Ectodermal cell (in vitro differentiated cells): ENCODE measurements at regions not wholly inside any gene's neighbourhood (a gene's known extent, or its start where the extent isn't known, plus 50 kb on each side); places are given as distances from the start of the nearest gene placed in this dataset.

Source experiments
- H3K27ac ChIP-seq: 2 replicates; pipeline ENCODE4 v1.7.0; 2013; ENCODE audit warnings: mild to moderate bottlenecking, low read depth, low read length; ENCODE audit not compliant: insufficient read depth, poor library complexity, severe bottlenecking
- H3K27me3 ChIP-seq: 2 replicates; pipeline ENCODE4 v1.7.0; 2013; ENCODE audit warnings: mild to moderate bottlenecking, low read length; ENCODE audit not compliant: insufficient read depth, control insufficient read depth, poor library complexity, severe bottlenecking
- H3K36me3 ChIP-seq: one replicate; pipeline ENCODE4 v1.7.0; 2013; ENCODE audit warnings: low read length; ENCODE audit not compliant: control insufficient read depth, insufficient read depth
- H3K4me1 ChIP-seq: one replicate; pipeline ENCODE4 v1.7.0; 2013; ENCODE audit warnings: low read length; ENCODE audit not compliant: control insufficient read depth, insufficient read depth
- H3K4me3 ChIP-seq: 2 replicates; pipeline ENCODE4 v1.7.0; 2013; ENCODE audit warnings: low read depth, low read length, control low read depth; ENCODE audit not compliant: insufficient read depth
- H3K9me3 ChIP-seq: 2 replicates; pipeline ENCODE4 v1.7.0; 2013; ENCODE audit warnings: mild to moderate bottlenecking, low read length, moderate library complexity; ENCODE audit not compliant: control insufficient read depth
- WGBS, 2 experiments: methylation state at CpG; one replicate each; pipeline ENCODE4 v1.1.7; 2013; ENCODE audit warnings: missing lambda C conversion rate in 2 of 2; 5-methylcytosine and 5-hydroxymethylcytosine counted together

- Histone ChIP-seq H3K36me3 (no peaks in the 10 kb centered on the region), H3K27me3 (no peaks in the 10 kb centered on the region), H3K4me1 (no peaks in the 10 kb centered on the region), H3K4me3 (no peak overlapping the region), H3K27ac (no peak overlapping the region), H3K9me3 (no peaks in the 10 kb centered on the region)
- WGBS, 2 experiments, result 88 to 95% methylated on average over 1 of the region's 3 CpGs
Measured at GRCh38 chr13:87867426-87867825, 196.3 kb downstream of the SLITRK5 start.

- no peak overlapping the region for H3K4me3 ChIP-seq
- H3K27me3 ChIP-seq, result no peaks in the 10 kb centered on the region
- H3K36me3 ChIP-seq, result no peaks in the 10 kb centered on the region
- H3K9me3 ChIP-seq, result no peaks in the 10 kb centered on the region
- H3K4me1 ChIP-seq, result no peaks in the 10 kb centered on the region
- no peak overlapping the region for H3K27ac ChIP-seq
- WGBS, 2 experiments, result 89 to 95% methylated on average over 2 of the region's 2 CpGs
Measured at GRCh38 chr13:87868731-87869130, 197.6 kb downstream of the SLITRK5 start.

- Histone ChIP-seq H3K27me3 (no peaks in the 10 kb centered on the region), H3K27ac (no peak overlapping the region), H3K4me3 (no peak overlapping the region), H3K36me3 (no peaks in the 10 kb centered on the region), H3K9me3 (no peaks in the 10 kb centered on the region), H3K4me1 (no peaks in the 10 kb centered on the region)
- 90 to 95% methylated on average over 2 of the region's 2 CpGs for WGBS, 2 experiments
Measured at GRCh38 chr13:87872813-87873212, 201.6 kb downstream of the SLITRK5 start.

GRCh38 chr13:87877477-87877876 lies 206.3 kb downstream of the SLITRK5 start:
- H3K36me3 ChIP-seq, result no peaks in the 10 kb centered on the region
- H3K9me3 ChIP-seq, result no peaks in the 10 kb centered on the region
- WGBS, 2 experiments, result 84 to 91% methylated on average over 2 of the region's 2 CpGs
- H3K4me3 ChIP-seq, result no peak overlapping the region
- no peaks in the 10 kb centered on the region for H3K4me1 ChIP-seq
- no peaks in the 10 kb centered on the region for H3K27me3 ChIP-seq
- no peak overlapping the region for H3K27ac ChIP-seq

- no peaks in the 10 kb centered on the region for H3K4me1 ChIP-seq
- H3K27ac ChIP-seq, result no peak overlapping the region
- H3K27me3 ChIP-seq, result no peaks in the 10 kb centered on the region
- no peaks in the 10 kb centered on the region for H3K9me3 ChIP-seq
- H3K4me3 ChIP-seq, result no peak overlapping the region
- H3K36me3 ChIP-seq, result no peaks in the 10 kb centered on the region
Measured at GRCh38 chr13:87878706-87879105, 207.5 kb downstream of the SLITRK5 start.

GRCh38 chr13:87884884-87885283 lies 213.7 kb downstream of the SLITRK5 start:
- no peaks in the 10 kb centered on the region for H3K27me3 ChIP-seq
- WGBS, 2 experiments, result 74 to 90% methylated on average over 5 of the region's 5 CpGs
- H3K4me3 ChIP-seq, result no peak overlapping the region
- H3K9me3 ChIP-seq, result no peaks in the 10 kb centered on the region
- H3K27ac ChIP-seq, result no peak overlapping the region
- H3K4me1 ChIP-seq, result no peaks in the 10 kb centered on the region
- H3K36me3 ChIP-seq, result no peaks in the 10 kb centered on the region

GRCh38 chr13:87887459-87888123 lies 216.4 kb downstream of the SLITRK5 start:
- Histone ChIP-seq H3K27me3 (no peaks in the 10 kb centered on the region), H3K4me1 (no peaks in the 10 kb centered on the region), H3K4me3 (no peak overlapping the region), H3K9me3 (no peaks in the 10 kb centered on the region), H3K27ac (no peak overlapping the region), H3K36me3 (no peaks in the 10 kb centered on the region)
- WGBS, 2 experiments, result 86% methylated on average over 6 of the region's 6 CpGs

- no peak overlapping the region for H3K27ac ChIP-seq
- 60 to 95% methylated on average over 2 of the region's 2 CpGs for WGBS, 2 experiments
Measured at GRCh38 chr13:87889254-87889653, 218.1 kb downstream of the SLITRK5 start.

GRCh38 chr13:87893186-87893585 lies 222.0 kb downstream of the SLITRK5 start:
- Histone ChIP-seq H3K36me3 (no peaks in the 10 kb centered on the region), H3K9me3 (no peaks in the 10 kb centered on the region), H3K27me3 (no peaks in the 10 kb centered on the region), H3K4me3 (no peak overlapping the region), H3K4me1 (no peaks in the 10 kb centered on the region), H3K27ac (no peak overlapping the region)

More at GRCh38 chr13:87889254-87889653, 218.1 kb downstream of the SLITRK5 start:
- H3K4me3 ChIP-seq, result no peak overlapping the region
- no peaks in the 10 kb centered on the region for H3K4me1 ChIP-seq
- H3K9me3 ChIP-seq, result no peaks in the 10 kb centered on the region
- no peaks in the 10 kb centered on the region for H3K36me3 ChIP-seq
- H3K27me3 ChIP-seq, result no peaks in the 10 kb centered on the region

GRCh38 chr13:87894059-87894458 lies 222.9 kb downstream of the SLITRK5 start:
- no peak overlapping the region for H3K4me3 ChIP-seq

GRCh38 chr13:87903553-87903952 lies 232.4 kb downstream of the SLITRK5 start:
- H3K36me3 ChIP-seq, result no peaks in the 10 kb centered on the region

More at GRCh38 chr13:87894059-87894458, 222.9 kb downstream of the SLITRK5 start:
- Histone ChIP-seq H3K36me3 (no peaks in the 10 kb centered on the region), H3K27me3 (no peaks in the 10 kb centered on the region), H3K9me3 (no peaks in the 10 kb centered on the region), H3K27ac (no peak overlapping the region), H3K4me1 (no peaks in the 10 kb centered on the region)
- WGBS, 2 experiments, result 95 to 100% methylated on average over 2 of the region's 2 CpGs

More at GRCh38 chr13:87903553-87903952, 232.4 kb downstream of the SLITRK5 start:
- H3K27ac ChIP-seq, result no peak overlapping the region
- no peaks in the 10 kb centered on the region for H3K4me1 ChIP-seq
- H3K4me3 ChIP-seq, result no peak overlapping the region
- no peaks in the 10 kb centered on the region for H3K9me3 ChIP-seq
- H3K27me3 ChIP-seq, result no peaks in the 10 kb centered on the region
